ENCODE measurements at regions not wholly inside any gene's neighbourhood (a gene's known extent, or its start where the extent isn't known, plus 50 kb on each side); places are given as distances from the start of the nearest gene placed in this dataset.

DNA sequence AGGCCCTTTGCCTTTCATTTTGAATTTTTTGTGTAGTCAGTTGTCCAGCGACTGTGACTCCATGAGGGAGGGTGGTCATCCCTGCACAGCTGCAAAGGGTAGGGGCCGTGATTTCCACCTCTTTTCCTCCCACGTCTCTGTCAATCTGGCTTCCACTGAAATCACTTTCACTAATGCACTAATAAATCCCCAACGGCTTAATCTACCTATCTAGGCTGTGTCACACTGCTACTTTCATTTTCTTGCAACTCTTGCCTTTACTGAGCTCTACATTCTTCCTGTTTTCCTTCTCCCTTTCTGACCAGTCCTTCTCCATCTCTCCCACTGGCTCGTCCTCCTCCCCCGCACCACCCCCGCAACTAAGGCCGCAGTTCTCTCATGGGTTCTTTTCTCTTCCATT lies 212.3 kb upstream of the FOXN3 start:
- H3K27me3 ChIP-seq (replicated peaks; ENCODE audit: insufficient read depth), result no peaks in the 10 kb centered on the region
- no peaks in the 10 kb centered on the region for H3K4me1 ChIP-seq (replicated peaks)
- TF ChIP-seq CTCF (IDR thresholded peaks at IDR 0.05), result no peak
- TF ChIP-seq POLR2AphosphoS5 (IDR thresholded peaks at IDR 0.05), result no peak
- no peak for TF ChIP-seq POLR2A (IDR thresholded peaks at IDR 0.05)
- H3K36me3 ChIP-seq, result no peaks in the 10 kb centered on the region
- H3K9me3 ChIP-seq, result no peaks in the 10 kb centered on the region
- no peak overlapping the region for H3K27ac ChIP-seq
- 65% methylated on average over 8 of the region's 8 CpGs for WGBS
- H3K4me3 ChIP-seq, result no peak overlapping the region
- no peak for DNase-seq (ENCODE audit: low spot score)
- intact Hi-C loops (cut with DNase I), result loop anchor here (10.0 kb wide), 1 partner anchor 205 kb away; no protein-coding TSS in a partner anchor

GRCh38 chr14:89628521-89628920 lies 211.5 kb upstream of the FOXN3 start:
- H3K36me3 ChIP-seq, result no peaks in the 10 kb centered on the region
- intact Hi-C loops (cut with DNase I), result loop anchor here (10.0 kb wide), 1 partner anchor 204 kb away; no protein-coding TSS in a partner anchor
- H3K9me3 ChIP-seq, result no peaks in the 10 kb centered on the region
- DNase-seq (ENCODE audit: low spot score), result no peak
- H3K4me1 ChIP-seq (replicated peaks), result no peaks in the 10 kb centered on the region
- H3K4me3 ChIP-seq, result no peak overlapping the region
- 69% methylated on average over 4 of the region's 4 CpGs for WGBS
- TF ChIP-seq CTCF (IDR thresholded peaks at IDR 0.05) (no peak), POLR2A (IDR thresholded peaks at IDR 0.05) (no peak)
- H3K27me3 ChIP-seq (replicated peaks; ENCODE audit: insufficient read depth), result no peaks in the 10 kb centered on the region
- H3K27ac ChIP-seq, result no peak overlapping the region

GRCh38 chr14:89626233-89626806 lies 209.3 kb upstream of the FOXN3 start:
- no peak overlapping the region for H3K27ac ChIP-seq
- H3K36me3 ChIP-seq, result no peaks in the 10 kb centered on the region
- intact Hi-C loops (cut with DNase I), result loop anchor here (10.0 kb wide), 1 partner anchor 202 kb away; no protein-coding TSS in a partner anchor
- no peaks in the 10 kb centered on the region for H3K27me3 ChIP-seq (replicated peaks; ENCODE audit: insufficient read depth)
- no peak for TF ChIP-seq POLR2A (IDR thresholded peaks at IDR 0.05)
- no peak for DNase-seq (ENCODE audit: low spot score)
- WGBS, result 85% methylated on average over 6 of the region's 6 CpGs
- no peaks in the 10 kb centered on the region for H3K9me3 ChIP-seq
- no peaks in the 10 kb centered on the region for H3K4me1 ChIP-seq (replicated peaks)
- no peak overlapping the region for H3K4me3 ChIP-seq

- Histone ChIP-seq H3K4me3 (no peak overlapping the region), H3K27ac (no peak overlapping the region), H3K27me3 (replicated peaks; ENCODE audit: insufficient read depth) (no peaks in the 10 kb centered on the region), H3K36me3 (no peaks in the 10 kb centered on the region), H3K4me1 (replicated peaks) (no peaks in the 10 kb centered on the region), H3K9me3 (no peaks in the 10 kb centered on the region)
- WGBS, result 55% methylated on average over 9 of the region's 9 CpGs
- TF ChIP-seq POLR2A (IDR thresholded peaks at IDR 0.05) (no peak), POLR2AphosphoS5 (IDR thresholded peaks at IDR 0.05) (no peak), CTCF (IDR thresholded peaks at IDR 0.05) (no peak)
- no peak for DNase-seq (ENCODE audit: low spot score)
- intact Hi-C loops (cut with DNase I), result loop anchor here (10.0 kb wide), 1 partner anchor 201 kb away; no protein-coding TSS in a partner anchor
Observed at GRCh38 chr14:89625731-89626232, 208.7 kb upstream of the FOXN3 start.

DNA sequence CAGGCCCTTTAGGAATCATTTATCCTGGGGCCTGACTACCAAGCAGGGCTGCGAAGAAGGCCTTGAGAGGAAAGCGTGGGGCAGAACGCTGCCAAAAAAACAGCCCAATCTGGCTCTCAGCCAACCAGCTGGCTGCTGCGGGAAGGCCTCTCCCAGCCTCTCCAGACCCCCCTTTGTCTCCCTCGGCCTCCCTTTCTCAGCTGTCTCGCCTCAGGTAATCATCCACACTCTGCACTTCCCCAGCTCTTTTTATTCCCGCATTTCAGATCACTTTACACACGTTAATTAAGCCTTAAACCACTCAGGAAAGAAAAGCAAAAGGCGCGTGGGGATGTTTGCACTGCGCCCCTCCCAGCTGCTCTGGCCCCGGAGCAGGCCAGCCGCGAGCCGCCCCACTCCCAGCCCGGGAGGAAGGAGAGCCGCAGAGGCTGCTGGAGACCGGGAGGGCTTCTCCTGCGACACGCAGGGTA lies 208.2 kb upstream of the FOXN3 start:
- no peaks in the 10 kb centered on the region for H3K27me3 ChIP-seq (replicated peaks; ENCODE audit: insufficient read depth)
- no peak overlapping the region for H3K27ac ChIP-seq
- intact Hi-C loops (cut with DNase I), result loop anchor here (10.0 kb wide), 1 partner anchor 200 kb away; no protein-coding TSS in a partner anchor
- H3K4me1 ChIP-seq (replicated peaks), result no peaks in the 10 kb centered on the region
- DNase-seq (ENCODE audit: low spot score), result no peak
- H3K4me3 ChIP-seq, result no peak overlapping the region
- H3K36me3 ChIP-seq, result no peaks in the 10 kb centered on the region
- no peak for TF ChIP-seq POLR2AphosphoS5 (IDR thresholded peaks at IDR 0.05)
- no peak for TF ChIP-seq CTCF (IDR thresholded peaks at IDR 0.05)
- no peak for TF ChIP-seq POLR2A (IDR thresholded peaks at IDR 0.05)
- no peaks in the 10 kb centered on the region for H3K9me3 ChIP-seq
- WGBS, result 29% methylated on average over 20 of the region's 20 CpGs
